ENCODE measurements at regions not wholly inside any gene's neighbourhood (a gene's known extent, or its start where the extent isn't known, plus 50 kb on each side); places are given as distances from the start of the nearest gene placed in this dataset.

- Mint-ChIP-seq H3K4me1 (no peaks in the 10 kb centered on the region), H3K4me3 (no peak overlapping the region), H3K27me3 (peaks cover 12% of the 10 kb centered on the region), H3K27ac (no peak overlapping the region), H3K9me3 (peaks cover 0 to 16% of the 10 kb centered on the region in 2 donors)
- DNase-seq: no peak
- ATAC-seq: no peak
Observed at GRCh38 chr16:5533321-5533888, 435.8 kb upstream of the EEF2KMT start.

- no peak for ATAC-seq
- peaks cover 0 to 10% of the 10 kb centered on the region in 2 donors for H3K9me3 Mint-ChIP-seq
- peaks cover 12% of the 10 kb centered on the region for H3K27me3 Mint-ChIP-seq
- no peak overlapping the region for H3K4me3 Mint-ChIP-seq
- no peak overlapping the region for H3K27ac Mint-ChIP-seq
- DNase-seq: no peak
- no peaks in the 10 kb centered on the region for H3K4me1 Mint-ChIP-seq
Observed at GRCh38 chr16:5527817-5528216, 430.2 kb upstream of the EEF2KMT start.

- Mint-ChIP-seq H3K27me3 (peaks cover 18% of the 10 kb centered on the region), H3K4me3 (no peak overlapping the region), H3K4me1 (no peaks in the 10 kb centered on the region), H3K27ac (no peak overlapping the region), H3K9me3 (peaks cover 0 to 12% of the 10 kb centered on the region in 2 donors)
- ATAC-seq (no peak), DNase-seq (no peak)
Observed at GRCh38 chr16:5526826-5527225, 429.2 kb upstream of the EEF2KMT start.

- peaks cover 0 to 23% of the 10 kb centered on the region in 2 donors for H3K9me3 Mint-ChIP-seq
- no peaks in the 10 kb centered on the region for H3K4me1 Mint-ChIP-seq
- no peak for DNase-seq
- no peak overlapping the region for H3K4me3 Mint-ChIP-seq
- ATAC-seq: no peak
- H3K27ac Mint-ChIP-seq: no peak overlapping the region
- H3K27me3 Mint-ChIP-seq: peaks cover 18% of the 10 kb centered on the region
Observed at GRCh38 chr16:5523829-5524228, 426.2 kb upstream of the EEF2KMT start.

- Mint-ChIP-seq H3K27ac (no peak overlapping the region), H3K27me3 (no peaks in the 10 kb centered on the region), H3K9me3 (peaks cover 9 to 36% of the 10 kb centered on the region in 2 donors), H3K4me3 (no peak overlapping the region), H3K4me1 (no peaks in the 10 kb centered on the region)
- DNase-seq (no peak), ATAC-seq (no peak)
Observed at GRCh38 chr16:5516115-5516514, 418.5 kb upstream of the EEF2KMT start.

GRCh38 chr16:5512014-5512413, 414.4 kb upstream of the EEF2KMT start:
- no peak overlapping the region for H3K4me3 Mint-ChIP-seq
- peaks cover 9 to 26% of the 10 kb centered on the region in 2 donors for H3K9me3 Mint-ChIP-seq
- H3K27me3 Mint-ChIP-seq: peaks cover 2% of the 10 kb centered on the region
- H3K27ac Mint-ChIP-seq: peak overlapping the region in 1 of 2 donors; percentile 5
- ATAC-seq (no peak), DNase-seq (no peak)
- no peaks in the 10 kb centered on the region for H3K4me1 Mint-ChIP-seq

- ATAC-seq: no peak
- Mint-ChIP-seq H3K27me3 (peaks cover 13% of the 10 kb centered on the region), H3K4me1 (no peaks in the 10 kb centered on the region), H3K4me3 (no peak overlapping the region), H3K9me3 (peaks cover 4 to 15% of the 10 kb centered on the region in 2 donors), H3K27ac (no peak overlapping the region)
- no peak for DNase-seq
Observed at GRCh38 chr16:5510819-5511370, 413.3 kb upstream of the EEF2KMT start.

- DNase-seq: no peak
- peaks cover 13% of the 10 kb centered on the region for H3K27me3 Mint-ChIP-seq
- H3K9me3 Mint-ChIP-seq: peaks cover 4 to 13% of the 10 kb centered on the region in 2 donors
- no peak for ATAC-seq
- H3K4me3 Mint-ChIP-seq: no peak overlapping the region
- no peaks in the 10 kb centered on the region for H3K4me1 Mint-ChIP-seq
- H3K27ac Mint-ChIP-seq: no peak overlapping the region
Observed at GRCh38 chr16:5509794-5510193, 412.2 kb upstream of the EEF2KMT start.

- H3K4me3 Mint-ChIP-seq: no peak overlapping the region
- no peaks in the 10 kb centered on the region for H3K4me1 Mint-ChIP-seq
- no peak for DNase-seq
- ATAC-seq: no peak
- peak overlapping the region in 1 of 2 donors; percentile 7 for H3K27ac Mint-ChIP-seq
- peaks cover 1 to 9% of the 10 kb centered on the region in 2 donors for H3K9me3 Mint-ChIP-seq
- H3K27me3 Mint-ChIP-seq: peaks cover 13% of the 10 kb centered on the region
Observed at GRCh38 chr16:5509336-5509735, 411.7 kb upstream of the EEF2KMT start.

- no peak overlapping the region for H3K27ac Mint-ChIP-seq
- no peaks in the 10 kb centered on the region for H3K4me1 Mint-ChIP-seq
- H3K9me3 Mint-ChIP-seq: peaks cover 0 to 5% of the 10 kb centered on the region in 2 donors
- DNase-seq (no peak), ATAC-seq (no peak)
- H3K27me3 Mint-ChIP-seq: peaks cover 13% of the 10 kb centered on the region
- H3K4me3 Mint-ChIP-seq: no peak overlapping the region
Observed at GRCh38 chr16:5508371-5508770, 410.8 kb upstream of the EEF2KMT start.

GRCh38 chr16:5506021-5506420, 408.4 kb upstream of the EEF2KMT start:
- no peak overlapping the region for H3K4me3 Mint-ChIP-seq
- no peak overlapping the region for H3K27ac Mint-ChIP-seq
- H3K27me3 Mint-ChIP-seq: peaks cover 13% of the 10 kb centered on the region
- H3K9me3 Mint-ChIP-seq: no peaks in the 10 kb centered on the region
- DNase-seq: no peak
- H3K4me1 Mint-ChIP-seq: no peaks in the 10 kb centered on the region
- ATAC-seq: no peak

- Mint-ChIP-seq H3K27me3 (peaks cover 13% of the 10 kb centered on the region), H3K4me1 (no peaks in the 10 kb centered on the region), H3K9me3 (no peaks in the 10 kb centered on the region), H3K27ac (no peak overlapping the region), H3K4me3 (no peak overlapping the region)
- ATAC-seq: no peak
- no peak for DNase-seq
Observed at GRCh38 chr16:5505091-5505887, 407.7 kb upstream of the EEF2KMT start.

GRCh38 chr16:5504064-5504781, 406.6 kb upstream of the EEF2KMT start:
- peaks cover 13% of the 10 kb centered on the region for H3K27me3 Mint-ChIP-seq
- DNase-seq (no peak), ATAC-seq (no peak)
- peak overlapping the region in 1 of 2 donors; percentile 35 for H3K27ac Mint-ChIP-seq
- no peaks in the 10 kb centered on the region for H3K4me1 Mint-ChIP-seq
- H3K4me3 Mint-ChIP-seq: no peak overlapping the region
- H3K9me3 Mint-ChIP-seq: no peaks in the 10 kb centered on the region

- H3K27me3 Mint-ChIP-seq: peaks cover 13% of the 10 kb centered on the region
- no peaks in the 10 kb centered on the region for H3K4me1 Mint-ChIP-seq
- ATAC-seq (no peak), DNase-seq (no peak)
- H3K27ac Mint-ChIP-seq: no peak overlapping the region
- no peak overlapping the region for H3K4me3 Mint-ChIP-seq
- no peaks in the 10 kb centered on the region for H3K9me3 Mint-ChIP-seq
Observed at GRCh38 chr16:5502944-5503343, 405.3 kb upstream of the EEF2KMT start.

- Mint-ChIP-seq H3K4me3 (no peak overlapping the region), H3K9me3 (no peaks in the 10 kb centered on the region), H3K27me3 (peaks cover 13% of the 10 kb centered on the region), H3K27ac (no peak overlapping the region), H3K4me1 (no peaks in the 10 kb centered on the region)
- DNase-seq: no peak
- ATAC-seq: no peak
Observed at GRCh38 chr16:5502467-5502869, 404.9 kb upstream of the EEF2KMT start.

GRCh38 chr16:5500526-5500925, 402.9 kb upstream of the EEF2KMT start:
- Mint-ChIP-seq H3K27me3 (no peaks in the 10 kb centered on the region), H3K27ac (no peak overlapping the region), H3K4me3 (no peak overlapping the region), H3K4me1 (no peaks in the 10 kb centered on the region), H3K9me3 (peaks cover 0 to 7% of the 10 kb centered on the region in 2 donors)
- ATAC-seq (no peak), DNase-seq (no peak)
